SK-N-SH (cell line): ENCODE measurements at regions not wholly inside any gene's neighbourhood (a gene's known extent, or its start where the extent isn't known, plus 50 kb on each side); places are given as distances from the start of the nearest gene placed in this dataset.

Experiments used
- CTCF ChIP-seq: fragments of 200-600 bp; sonication (generic); IDR thresholded peaks from 2 replicates; pipeline ENCODE4 v1.6.1; 2017; ENCODE audit warnings: antibody characterized with exemption, mild to moderate bottlenecking, moderate library complexity
- EP300 ChIP-seq, 2 experiments: IDR thresholded peaks; 2 replicates each; pipeline versions ENCODE4 v1.4.0 to v1.6.1; 2012; ENCODE audit warnings: borderline replicate concordance in 1 of 2, low read depth in 1 of 2, low read length in 1 of 2
- FOSL2 ChIP-seq: IDR thresholded peaks from 2 replicates; pipeline ENCODE4 v1.4.0; 2012; ENCODE audit warnings: low read depth, mild to moderate bottlenecking, moderate library complexity, borderline replicate concordance
- FOXM1 ChIP-seq: IDR thresholded peaks from 2 replicates; pipeline ENCODE4 v1.4.0; 2012; ENCODE audit warnings: low read depth, mild to moderate bottlenecking
- IRF3 ChIP-seq: fragments of 150-350 bp; IDR thresholded peaks from 2 replicates; pipeline ENCODE4 v1.6.1; 2016; ENCODE audit warnings: mild to moderate bottlenecking, low read depth, low read length
- MXI1 ChIP-seq: IDR thresholded peaks from 2 replicates; pipeline ENCODE4 v1.6.1; 2012; ENCODE audit warnings: mild to moderate bottlenecking, low read depth, low read length, improper control_type of control experiment
- NFIC ChIP-seq: IDR thresholded peaks from 2 replicates; pipeline ENCODE4 v1.4.0; 2012; ENCODE audit warnings: borderline replicate concordance
- POLR2AphosphoS5 ChIP-seq: IDR thresholded peaks from 2 replicates; pipeline ENCODE4 v1.6.1; 2012; ENCODE audit warnings: low read depth, low read length
- RAD21 ChIP-seq: IDR thresholded peaks from 2 replicates; pipeline ENCODE4 v1.6.1; 2012; ENCODE audit warnings: mild to moderate bottlenecking, low read length
- REST ChIP-seq: IDR thresholded peaks from 2 replicates; pipeline ENCODE4 v1.6.1; 2012; ENCODE audit warnings: mild to moderate bottlenecking, low read depth, low read length, moderate library complexity
- RFX5 ChIP-seq: IDR thresholded peaks from 2 replicates; pipeline ENCODE4 v1.6.1; 2012; ENCODE audit warnings: mild to moderate bottlenecking, improper control_type of control experiment, low read length
- SIN3A ChIP-seq: IDR thresholded peaks from 2 replicates; pipeline ENCODE4 v1.6.1; 2012; ENCODE audit warnings: low read depth, mild to moderate bottlenecking, low read length, moderate library complexity, borderline replicate concordance
- SMC3 ChIP-seq: IDR thresholded peaks from 2 replicates; pipeline ENCODE4 v1.6.1; 2012; ENCODE audit warnings: low read depth, low read length, improper control_type of control experiment
- USF1 ChIP-seq: IDR thresholded peaks from 2 replicates; pipeline ENCODE4 v1.4.0; 2012; ENCODE audit warnings: low read depth, borderline replicate concordance

- no peak for TF ChIP-seq CTCF
- TF ChIP-seq FOXM1, result no peak
- no peak for TF ChIP-seq POLR2AphosphoS5
- no peak for TF ChIP-seq NFIC
- no peak for TF ChIP-seq FOSL2
- no peak for TF ChIP-seq SIN3A
- TF ChIP-seq SMC3, result no peak
- TF ChIP-seq RFX5, result no peak
- no peak for TF ChIP-seq USF1
- TF ChIP-seq IRF3, result no peak
- no peak for TF ChIP-seq RAD21
- no peak for TF ChIP-seq REST
- no peak for TF ChIP-seq MXI1
- no peak for TF ChIP-seq EP300 (IDR thresholded peaks at IDR 0.05; ENCODE audit: borderline replicate concordance in 1 of 2, low read depth in 1 of 2, low read length in 1 of 2)
These were observed 81.5 kb downstream of the FTHL17 start for GRCh38 chrX:30990361-30990760.
